GM12878 (cell line): ENCODE measurements at regions not wholly inside any gene's neighbourhood (a gene's known extent, or its start where the extent isn't known, plus 50 kb on each side); places are given as distances from the start of the nearest gene placed in this dataset.

Experiments
- ATAC-seq: fragments of 200-7000 bp; cut with Tn5 transposase; 3 replicates; pipeline ENCODE4 v1.9.1; 2020; ENCODE audit warnings: mild to moderate bottlenecking, moderate library complexity
- BruUV-seq: library from RNA; stranded (reverse); fragments of 400-500 nt; replicated peaks from 2 replicates; lab custom pipeline; 2021; lab: Mats Ljungman, UMichigan
- CTCF ChIA-PET: fragments of 300-600 bp; sonication (Branson Sonifier 250); formaldehyde crosslinking; extraction: SDS; loops from one replicate; lab custom pipeline; 2021; ENCODE audit warnings: inconsistent platforms; lab: Yijun Ruan, JAX
- POLR2A ChIA-PET: fragments of 350-600 bp; formaldehyde crosslinking; extraction: SDS; loops from one replicate; lab custom pipeline; 2021; ENCODE audit warnings: inconsistent platforms; lab: Charles Lee
- RAD21 ChIA-PET: fragments of 300-600 bp; sonication (Branson Sonifier 250); formaldehyde crosslinking; loops from one replicate; lab custom pipeline; 2023; ENCODE audit warnings: antibody characterized with exemption; ENCODE audit not compliant: unreplicated experiment; lab: Charles Lee
- SMC1A ChIA-PET: fragments of 300-600 bp; sonication (Branson Sonifier 250); formaldehyde crosslinking; loops from one replicate; lab custom pipeline; 2023; ENCODE audit not compliant: unreplicated experiment, uncharacterized antibody; lab: Charles Lee
- DNase-seq: peaks from one replicate; pipeline ENCODE4 v3.0.0-alpha.2; 2011; ENCODE audit warnings: low read depth, low spot score
- FAIRE-seq: peaks from 3 replicates; lab custom pipeline; 2011; peaks lifted over from hg19 to GRCh38; lab: Jason Lieb, UNC
- H2AFZ ChIP-seq: 2 replicates; pipeline ENCODE4 v1.6.0; 2011; ENCODE audit warnings: low read depth, low read length, control low read depth; ENCODE audit not compliant: control insufficient read depth
- H3K27ac ChIP-seq: 2 replicates; pipeline ENCODE4 v1.5.1; 2011; ENCODE audit warnings: control low read depth; ENCODE audit not compliant: control insufficient read depth, insufficient read depth
- H3K27me3 ChIP-seq, 2 experiments: replicated peaks in 1 of 2; 2 replicates each; pipeline versions ENCODE4 v1.6.0 to v1.6.1; 2011; ENCODE audit warnings: low read length in 1 of 2; ENCODE audit not compliant: control insufficient read depth in 2 of 2, insufficient read depth in 2 of 2
- H3K36me3 ChIP-seq, 2 experiments: 2 replicates each; pipeline ENCODE4 v1.5.1; 2011; ENCODE audit warnings: low read length in 1 of 2; ENCODE audit not compliant: control insufficient read depth in 2 of 2, insufficient read depth in 2 of 2
- H3K4me1 ChIP-seq: 2 replicates; pipeline ENCODE4 v1.6.1; 2011; ENCODE audit warnings: mild to moderate bottlenecking, low read length, moderate library complexity, mixed read lengths; ENCODE audit not compliant: control insufficient read depth, insufficient read depth
- H3K4me2 ChIP-seq: 2 replicates; pipeline ENCODE4 v1.6.0; 2011; ENCODE audit warnings: control low read depth; ENCODE audit not compliant: control insufficient read depth, insufficient read depth
- H3K4me3 ChIP-seq: fragments of 200-600 bp; sonication (generic); 2 replicates; pipeline ENCODE4 v1.5.1; 2016
- H3K79me2 ChIP-seq: 2 replicates; pipeline ENCODE4 v1.6.0; 2011; ENCODE audit warnings: low read length; ENCODE audit not compliant: control insufficient read depth, insufficient read depth
- H3K9ac ChIP-seq: 2 replicates; pipeline ENCODE4 v1.8.0; 2011; ENCODE audit warnings: low read length, control low read depth, mixed read lengths; ENCODE audit not compliant: control insufficient read depth, insufficient read depth
- H3K9me3 ChIP-seq: replicated peaks from 3 replicates; pipeline ENCODE4 v1.5.1; 2011; ENCODE audit warnings: mild to moderate bottlenecking, low read length; ENCODE audit not compliant: control insufficient read depth, insufficient read depth
- H4K20me1 ChIP-seq: 2 replicates; pipeline ENCODE4 v1.6.0; 2011; ENCODE audit not compliant: control insufficient read depth, insufficient read depth
- ATF2 ChIP-seq: IDR thresholded peaks from 2 replicates; pipeline ENCODE4 v1.6.1; 2012; ENCODE audit warnings: low read length, inconsistent platforms
- BCL11A ChIP-seq: IDR thresholded peaks from 2 replicates; pipeline ENCODE4 v1.6.1; 2011; ENCODE audit warnings: low read depth, low read length
- BHLHE40 ChIP-seq, 2 experiments: fragments of 450-650 bp in 1 of 2; IDR thresholded peaks; 2 replicates each; pipeline ENCODE4 v1.6.1; 2011 to 2017; ENCODE audit warnings: low read depth in 2 of 2, borderline replicate concordance in 1 of 2, improper control_type of control experiment in 1 of 2, low read length in 1 of 2, mild to moderate bottlenecking in 1 of 2
- ETV6 ChIP-seq, 2 experiments: fragments of 450-650 bp in 1 of 2; IDR thresholded peaks in 1 of 2; conservative IDR thresholded peaks in 1 of 2; 2 replicates each; pipeline ENCODE4 v1.6.1; 2014; ENCODE audit warnings: antibody characterized with exemption in 1 of 2, borderline replicate concordance in 1 of 2, low read depth in 1 of 2, mild to moderate bottlenecking in 1 of 2, moderate library complexity in 1 of 2
- MEF2A ChIP-seq: IDR thresholded peaks from 2 replicates; pipeline ENCODE4 v1.6.1; 2011; ENCODE audit warnings: low read depth, mild to moderate bottlenecking, low read length, moderate library complexity; ENCODE audit not compliant: insufficient read depth
- NR2F1 ChIP-seq: fragments of 450-650 bp; conservative IDR thresholded peaks from 2 replicates; pipeline ENCODE4 v1.6.1; 2017; ENCODE audit warnings: mild to moderate bottlenecking
- PML ChIP-seq: IDR thresholded peaks from 2 replicates; pipeline ENCODE4 v1.6.1; 2012; ENCODE audit warnings: low read length, inconsistent platforms
- SKIL ChIP-seq: fragments of 450-650 bp; IDR thresholded peaks from 2 replicates; pipeline ENCODE4 v1.6.1; 2017; ENCODE audit warnings: mild to moderate bottlenecking, low read depth, inconsistent platforms; ENCODE audit not compliant: poor library complexity, severe bottlenecking
- SMAD5 ChIP-seq: IDR thresholded peaks from 2 replicates; pipeline ENCODE4 v1.6.1; 2016; ENCODE audit warnings: antibody characterized with exemption, low read depth
- TCF3 ChIP-seq: IDR thresholded peaks from 2 replicates; pipeline ENCODE4 v1.6.1; 2012; ENCODE audit warnings: low read depth, mild to moderate bottlenecking, low read length, borderline replicate concordance; ENCODE audit not compliant: insufficient read depth
- WGBS: methylation state at CpG from one replicate; pipeline ENCODE4 v1.1.6; 2016; ENCODE audit warnings: low lambda C conversion rate; ENCODE audit not compliant: insufficient replicate concordance, insufficient coverage; ENCODE audit errors: missing lambda C conversion rate; 5-methylcytosine and 5-hydroxymethylcytosine counted together
- in situ Hi-C: fragments of 300-500 bp; cut with MboI; formaldehyde crosslinking; loops from 9 replicates; pipeline ENCODE4 v1.14.3; 2018; ENCODE audit warnings: mixed read lengths
- intact Hi-C: fragments of 100-400 bp; cut with micrococcal nuclease; formaldehyde crosslinking; loops from one replicate; pipeline ENCODE4 v1.14.2; 2022; ENCODE audit not compliant: unreplicated experiment
- TF ChIP-seq, protein P1 (sequence below): IDR thresholded peaks from 2 replicates; pipeline ENCODE4 v1.6.1; 2012; ENCODE audit warnings: mild to moderate bottlenecking, low read depth, low read length
- TF ChIP-seq, protein P2 (sequence below): fragments of 450-650 bp; IDR thresholded peaks from 2 replicates; pipeline ENCODE4 v1.6.1; 2014; ENCODE audit warnings: mild to moderate bottlenecking
- TF ChIP-seq, protein P3 (sequence below): IDR thresholded peaks from 2 replicates; pipeline ENCODE4 v1.6.1; 2012; ENCODE audit warnings: low read depth, low read length, improper control_type of control experiment

DNA sequence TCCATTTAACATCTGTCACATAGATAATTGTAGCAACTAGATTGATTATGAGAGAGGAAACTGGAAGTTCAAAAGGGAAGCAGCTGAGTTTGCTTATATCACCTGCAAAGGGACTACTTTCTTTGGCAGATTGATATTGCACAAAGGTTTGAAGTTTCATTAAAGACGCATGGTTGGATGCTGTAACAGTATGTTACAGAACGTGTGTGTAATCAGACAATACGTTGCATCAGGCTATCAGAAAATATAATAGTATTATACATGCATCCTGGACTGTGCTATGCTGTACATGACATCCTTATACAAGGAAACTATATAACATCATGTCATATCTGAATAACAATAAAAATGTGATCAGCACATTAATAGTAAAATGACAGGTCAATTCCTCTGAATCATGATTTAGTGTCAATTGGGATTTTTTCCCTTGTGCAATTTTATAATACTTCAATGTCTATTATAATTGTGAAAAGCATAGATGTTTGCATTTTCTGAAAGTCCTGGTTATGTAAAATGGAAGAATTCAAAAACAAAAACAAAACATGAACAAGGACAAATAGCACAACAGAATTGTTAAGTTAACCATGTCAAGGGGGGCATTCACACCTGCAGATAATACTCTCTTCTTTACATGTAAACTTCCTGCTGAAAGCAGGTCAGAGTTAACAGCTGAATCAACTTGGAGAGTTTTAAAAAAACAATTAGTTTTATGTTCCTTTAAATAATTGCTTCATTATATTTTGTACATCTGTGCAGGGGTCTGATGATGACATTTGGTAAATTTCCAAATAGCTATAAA lies 283.2 kb upstream of the KCNH8 start:
- SMC1A ChIA-PET: interaction anchor here (1.3 kb wide), 1 partner anchor 10 kb away, joined by 3 read pairs; no protein-coding TSS in a partner anchor
- Histone ChIP-seq H3K27ac (no peak overlapping the region), H3K9me3 (no peaks in the 10 kb centered on the region), H3K36me3 (no peaks in the 10 kb centered on the region), H2AFZ (no peak overlapping the region), H4K20me1 (no peaks in the 10 kb centered on the region), H3K27me3 (no peaks in the 10 kb centered on the region), H3K4me2 (no peak overlapping the region), H3K9ac (no peak overlapping the region), H3K4me1 (no peaks in the 10 kb centered on the region), H3K79me2 (no peaks in the 10 kb centered on the region), H3K4me3 (no peak overlapping the region)
- in situ Hi-C loops: loop anchor here (25.0 kb wide), 1 partner anchor 997 kb away; no protein-coding TSS in a partner anchor
- RAD21 ChIA-PET: no interaction called here
- no peak for FAIRE-seq
- POLR2A ChIA-PET: no interaction called here
- BruUV-seq: no TSS peak
- no peak for DNase-seq
- CTCF ChIA-PET: interaction anchor here (0.6 to 0.7 kb wide), 2 partner anchors 8 to 123 kb away, joined by 3 read pairs; no protein-coding TSS in a partner anchor
- WGBS: 11% methylated on average over 3 of the region's 3 CpGs
- ATAC-seq: no peak
- intact Hi-C loops: no loop called here
- TF ChIP-seq ATF2 (no peak), TCF3 (no peak), NR2F1 (no peak), PML (no peak), SKIL (no peak), BHLHE40 (IDR thresholded peaks at IDR 0.05; ENCODE audit: borderline replicate concordance in 1 of 2, low read depth in 2 of 2, low read length in 1 of 2) (no peak), BCL11A (no peak), MEF2A (no peak), SMAD5 (no peak), ETV6 (conservative IDR thresholded peaks at IDR 0.05 in 1 of 2, IDR thresholded peaks at IDR 0.05 in 1 of 2; ENCODE audit: borderline replicate concordance in 1 of 2, low read depth in 1 of 2) (no peak)
- TF ChIP-seq, protein P1, sequence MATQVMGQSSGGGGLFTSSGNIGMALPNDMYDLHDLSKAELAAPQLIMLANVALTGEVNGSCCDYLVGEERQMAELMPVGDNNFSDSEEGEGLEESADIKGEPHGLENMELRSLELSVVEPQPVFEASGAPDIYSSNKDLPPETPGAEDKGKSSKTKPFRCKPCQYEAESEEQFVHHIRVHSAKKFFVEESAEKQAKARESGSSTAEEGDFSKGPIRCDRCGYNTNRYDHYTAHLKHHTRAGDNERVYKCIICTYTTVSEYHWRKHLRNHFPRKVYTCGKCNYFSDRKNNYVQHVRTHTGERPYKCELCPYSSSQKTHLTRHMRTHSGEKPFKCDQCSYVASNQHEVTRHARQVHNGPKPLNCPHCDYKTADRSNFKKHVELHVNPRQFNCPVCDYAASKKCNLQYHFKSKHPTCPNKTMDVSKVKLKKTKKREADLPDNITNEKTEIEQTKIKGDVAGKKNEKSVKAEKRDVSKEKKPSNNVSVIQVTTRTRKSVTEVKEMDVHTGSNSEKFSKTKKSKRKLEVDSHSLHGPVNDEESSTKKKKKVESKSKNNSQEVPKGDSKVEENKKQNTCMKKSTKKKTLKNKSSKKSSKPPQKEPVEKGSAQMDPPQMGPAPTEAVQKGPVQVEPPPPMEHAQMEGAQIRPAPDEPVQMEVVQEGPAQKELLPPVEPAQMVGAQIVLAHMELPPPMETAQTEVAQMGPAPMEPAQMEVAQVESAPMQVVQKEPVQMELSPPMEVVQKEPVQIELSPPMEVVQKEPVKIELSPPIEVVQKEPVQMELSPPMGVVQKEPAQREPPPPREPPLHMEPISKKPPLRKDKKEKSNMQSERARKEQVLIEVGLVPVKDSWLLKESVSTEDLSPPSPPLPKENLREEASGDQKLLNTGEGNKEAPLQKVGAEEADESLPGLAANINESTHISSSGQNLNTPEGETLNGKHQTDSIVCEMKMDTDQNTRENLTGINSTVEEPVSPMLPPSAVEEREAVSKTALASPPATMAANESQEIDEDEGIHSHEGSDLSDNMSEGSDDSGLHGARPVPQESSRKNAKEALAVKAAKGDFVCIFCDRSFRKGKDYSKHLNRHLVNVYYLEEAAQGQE: no peak
- TF ChIP-seq, protein P2, sequence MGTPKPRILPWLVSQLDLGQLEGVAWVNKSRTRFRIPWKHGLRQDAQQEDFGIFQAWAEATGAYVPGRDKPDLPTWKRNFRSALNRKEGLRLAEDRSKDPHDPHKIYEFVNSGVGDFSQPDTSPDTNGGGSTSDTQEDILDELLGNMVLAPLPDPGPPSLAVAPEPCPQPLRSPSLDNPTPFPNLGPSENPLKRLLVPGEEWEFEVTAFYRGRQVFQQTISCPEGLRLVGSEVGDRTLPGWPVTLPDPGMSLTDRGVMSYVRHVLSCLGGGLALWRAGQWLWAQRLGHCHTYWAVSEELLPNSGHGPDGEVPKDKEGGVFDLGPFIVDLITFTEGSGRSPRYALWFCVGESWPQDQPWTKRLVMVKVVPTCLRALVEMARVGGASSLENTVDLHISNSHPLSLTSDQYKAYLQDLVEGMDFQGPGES: no peak
- TF ChIP-seq, protein P3, sequence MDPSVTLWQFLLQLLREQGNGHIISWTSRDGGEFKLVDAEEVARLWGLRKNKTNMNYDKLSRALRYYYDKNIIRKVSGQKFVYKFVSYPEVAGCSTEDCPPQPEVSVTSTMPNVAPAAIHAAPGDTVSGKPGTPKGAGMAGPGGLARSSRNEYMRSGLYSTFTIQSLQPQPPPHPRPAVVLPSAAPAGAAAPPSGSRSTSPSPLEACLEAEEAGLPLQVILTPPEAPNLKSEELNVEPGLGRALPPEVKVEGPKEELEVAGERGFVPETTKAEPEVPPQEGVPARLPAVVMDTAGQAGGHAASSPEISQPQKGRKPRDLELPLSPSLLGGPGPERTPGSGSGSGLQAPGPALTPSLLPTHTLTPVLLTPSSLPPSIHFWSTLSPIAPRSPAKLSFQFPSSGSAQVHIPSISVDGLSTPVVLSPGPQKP: no peak
